AG04450 (cell line): ENCODE measurements at regions not wholly inside any gene's neighbourhood (a gene's known extent, or its start where the extent isn't known, plus 50 kb on each side); places are given as distances from the start of the nearest gene placed in this dataset.

Experiments used
- CTCF ChIA-PET: fragments of 300-600, 350-600 bp; formaldehyde crosslinking; extraction: SDS; loops from one replicate; lab custom pipeline; 2022; ENCODE audit warnings: antibody characterized with exemption, inconsistent platforms; lab: Charles Lee
- POLR2A ChIA-PET: fragments of 350-600 bp; formaldehyde crosslinking; extraction: SDS; loops from one replicate; lab custom pipeline; 2021; ENCODE audit warnings: antibody characterized with exemption, inconsistent platforms; lab: Yijun Ruan, JAX
- DNase-seq: peaks from one replicate; pipeline ENCODE4 v3.0.0-alpha.2; 2011; ENCODE audit warnings: low read depth, low spot score
- H3K27ac ChIP-seq: one replicate; pipeline ENCODE4 v1.5.1; 2012; ENCODE audit warnings: low read depth, low read length, control low read depth
- H3K27me3 ChIP-seq: one replicate; pipeline ENCODE4 v1.6.0; 2012; ENCODE audit warnings: low read length; ENCODE audit not compliant: control insufficient read depth, insufficient read depth
- H3K4me3 ChIP-seq: 2 replicates; pipeline ENCODE4 v1.5.1; 2011; ENCODE audit warnings: mild to moderate bottlenecking, low read depth, low read length, control low read depth
- H3K9me3 ChIP-seq: 2 replicates; pipeline ENCODE4 v1.5.1; 2012; ENCODE audit warnings: low read length; ENCODE audit not compliant: control insufficient read depth, insufficient read depth
- TF ChIP-seq, protein P1 (sequence below): IDR thresholded peaks from 2 replicates; pipeline ENCODE4 v1.5.1; 2011; ENCODE audit warnings: low read depth, low read length, control low read depth, inconsistent platforms

- no peak for DNase-seq
- CTCF ChIA-PET: interaction anchor here (1.6 kb wide), 1 partner anchor 23 kb away, joined by 4 read pairs; no protein-coding TSS in a partner anchor
- TF ChIP-seq, protein P1, sequence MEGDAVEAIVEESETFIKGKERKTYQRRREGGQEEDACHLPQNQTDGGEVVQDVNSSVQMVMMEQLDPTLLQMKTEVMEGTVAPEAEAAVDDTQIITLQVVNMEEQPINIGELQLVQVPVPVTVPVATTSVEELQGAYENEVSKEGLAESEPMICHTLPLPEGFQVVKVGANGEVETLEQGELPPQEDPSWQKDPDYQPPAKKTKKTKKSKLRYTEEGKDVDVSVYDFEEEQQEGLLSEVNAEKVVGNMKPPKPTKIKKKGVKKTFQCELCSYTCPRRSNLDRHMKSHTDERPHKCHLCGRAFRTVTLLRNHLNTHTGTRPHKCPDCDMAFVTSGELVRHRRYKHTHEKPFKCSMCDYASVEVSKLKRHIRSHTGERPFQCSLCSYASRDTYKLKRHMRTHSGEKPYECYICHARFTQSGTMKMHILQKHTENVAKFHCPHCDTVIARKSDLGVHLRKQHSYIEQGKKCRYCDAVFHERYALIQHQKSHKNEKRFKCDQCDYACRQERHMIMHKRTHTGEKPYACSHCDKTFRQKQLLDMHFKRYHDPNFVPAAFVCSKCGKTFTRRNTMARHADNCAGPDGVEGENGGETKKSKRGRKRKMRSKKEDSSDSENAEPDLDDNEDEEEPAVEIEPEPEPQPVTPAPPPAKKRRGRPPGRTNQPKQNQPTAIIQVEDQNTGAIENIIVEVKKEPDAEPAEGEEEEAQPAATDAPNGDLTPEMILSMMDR: no peak
- H3K27ac ChIP-seq: no peak overlapping the region
- no peaks in the 10 kb centered on the region for H3K9me3 ChIP-seq
- H3K27me3 ChIP-seq: peaks cover 4% of the 10 kb centered on the region
- no peak overlapping the region for H3K4me3 ChIP-seq
- POLR2A ChIA-PET: no interaction called here
Observed at GRCh38 chr16:80874925-80875324, 70.5 kb upstream of the CDYL2 start.

- no peak overlapping the region for H3K27ac ChIP-seq
- CTCF ChIA-PET: interaction anchor here (0.6 to 1.8 kb wide), 5 partner anchors 10 to 335 kb away, joined by 3 to 6 read pairs (median 4); partner anchors contain the start of gene ATMIN
- DNase-seq: no peak
- no peaks in the 10 kb centered on the region for H3K9me3 ChIP-seq
- TF ChIP-seq, protein P1: no peak
- POLR2A ChIA-PET: no interaction called here
- H3K27me3 ChIP-seq: no peaks in the 10 kb centered on the region
- H3K4me3 ChIP-seq: no peak overlapping the region
Observed at GRCh38 chr16:80862160-80862705, 57.8 kb upstream of the CDYL2 start.
